H1 (cell line): ENCODE measurements at regions not wholly inside any gene's neighbourhood (a gene's known extent, or its start where the extent isn't known, plus 50 kb on each side); places are given as distances from the start of the nearest gene placed in this dataset.

Experiments
- CBX8 ChIP-seq: fragments of 300-800, 300-1000 bp; sonication (generic); IDR thresholded peaks from 2 replicates; pipeline ENCODE4 v1.7.1; 2016; ENCODE audit warnings: low read depth, low read length, borderline replicate concordance
- CEBPB ChIP-seq: IDR thresholded peaks from 2 replicates; pipeline ENCODE4 v1.6.1; 2012; ENCODE audit warnings: low read depth, low read length
- CHD2 ChIP-seq: IDR thresholded peaks from 2 replicates; pipeline ENCODE4 v1.6.1; 2012; ENCODE audit warnings: low read length, improper control_type of control experiment
- CHD7 ChIP-seq: fragments of 300-600 bp; sonication (generic); IDR thresholded peaks from 2 replicates; pipeline ENCODE4 v1.7.1; 2012; ENCODE audit warnings: low read length, moderate library complexity, mild to moderate bottlenecking, inconsistent platforms; ENCODE audit not compliant: insufficient replicate concordance
- JUND ChIP-seq: IDR thresholded peaks from 2 replicates; pipeline ENCODE4 v1.6.1; 2011; ENCODE audit warnings: mild to moderate bottlenecking, improper control_type of control experiment, low read length
- KDM4A ChIP-seq: IDR thresholded peaks from one replicate; pipeline ENCODE4 v1.7.1; 2012; ENCODE audit warnings: low read depth, mild to moderate bottlenecking, moderate library complexity, low read length, inconsistent platforms; ENCODE audit not compliant: severe bottlenecking
- RFX5 ChIP-seq: IDR thresholded peaks from 2 replicates; pipeline ENCODE4 v1.6.1; 2011; ENCODE audit warnings: low read depth, low read length, improper control_type of control experiment, borderline replicate concordance
- SIN3A ChIP-seq, 2 experiments: IDR thresholded peaks in 1 of 2; conservative IDR thresholded peaks in 1 of 2; 2 replicates each; pipeline ENCODE4 v1.6.1; 2011 to 2012; ENCODE audit warnings: low read length in 2 of 2, improper control_type of control experiment in 1 of 2, low read depth in 1 of 2, mild to moderate bottlenecking in 1 of 2

DNA sequence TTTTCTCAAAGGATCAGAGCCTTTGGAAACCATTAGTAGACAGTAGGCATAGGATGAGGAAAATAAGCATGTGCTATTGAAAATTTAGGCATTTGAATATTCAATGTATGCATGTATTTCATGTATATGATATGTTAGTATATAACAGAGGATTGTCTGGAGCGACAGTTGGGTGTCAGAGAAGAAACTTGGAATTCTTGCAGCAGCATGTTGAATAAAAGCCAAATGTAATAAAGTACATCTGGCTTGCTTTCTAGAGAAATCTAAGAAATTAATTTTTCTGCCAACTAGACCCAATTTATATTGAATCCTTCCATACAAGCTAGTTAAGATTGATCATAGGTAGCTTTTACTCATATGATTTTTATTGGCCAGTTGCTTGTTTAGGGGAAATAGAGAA is 578.8 kb downstream of the CDH11 start (continued):
- no peak for TF ChIP-seq CHD7
- no peak for TF ChIP-seq RFX5
- TF ChIP-seq KDM4A, result no peak
- no peak for TF ChIP-seq CBX8
- TF ChIP-seq SIN3A (conservative IDR thresholded peaks at IDR 0.05 in 1 of 2, IDR thresholded peaks at IDR 0.05 in 1 of 2; ENCODE audit: low read depth in 1 of 2, low read length in 2 of 2), result no peak
- TF ChIP-seq JUND, result no peak
- TF ChIP-seq CHD2, result no peak
- no peak for TF ChIP-seq CEBPB
